ENCODE measurements at regions not wholly inside any gene's neighbourhood (a gene's known extent, or its start where the extent isn't known, plus 50 kb on each side); places are given as distances from the start of the nearest gene placed in this dataset.

DNA sequence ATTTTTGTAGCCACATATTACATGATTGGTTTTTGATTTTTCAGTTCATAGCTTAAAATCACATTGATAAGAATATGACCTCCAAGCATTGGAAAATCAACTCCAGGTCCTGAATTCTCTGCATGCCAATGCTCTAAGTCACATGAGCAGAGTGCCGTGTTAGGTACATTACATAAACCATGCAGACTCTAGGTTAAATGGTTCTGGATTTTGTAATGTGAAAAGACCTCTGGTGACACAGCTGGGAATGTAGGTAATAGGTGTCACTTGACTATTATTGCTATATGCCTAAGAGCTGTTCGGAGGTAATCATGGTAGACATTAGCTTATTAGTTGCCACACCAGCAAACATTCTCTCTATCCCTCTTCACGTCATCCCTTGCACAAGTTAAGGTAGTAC is 231.1 kb upstream of the SALL1 start (continued):
- TF ChIP-seq, protein P1, sequence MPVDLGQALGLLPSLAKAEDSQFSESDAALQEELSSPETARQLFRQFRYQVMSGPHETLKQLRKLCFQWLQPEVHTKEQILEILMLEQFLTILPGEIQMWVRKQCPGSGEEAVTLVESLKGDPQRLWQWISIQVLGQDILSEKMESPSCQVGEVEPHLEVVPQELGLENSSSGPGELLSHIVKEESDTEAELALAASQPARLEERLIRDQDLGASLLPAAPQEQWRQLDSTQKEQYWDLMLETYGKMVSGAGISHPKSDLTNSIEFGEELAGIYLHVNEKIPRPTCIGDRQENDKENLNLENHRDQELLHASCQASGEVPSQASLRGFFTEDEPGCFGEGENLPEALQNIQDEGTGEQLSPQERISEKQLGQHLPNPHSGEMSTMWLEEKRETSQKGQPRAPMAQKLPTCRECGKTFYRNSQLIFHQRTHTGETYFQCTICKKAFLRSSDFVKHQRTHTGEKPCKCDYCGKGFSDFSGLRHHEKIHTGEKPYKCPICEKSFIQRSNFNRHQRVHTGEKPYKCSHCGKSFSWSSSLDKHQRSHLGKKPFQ (CRISPR knock-in tag; IDR thresholded peaks at IDR 0.05; ENCODE audit: insufficient replicate concordance): no peak
- no peak for TF ChIP-seq TSC22D2 (CRISPR knock-in tag; IDR thresholded peaks at IDR 0.05; ENCODE audit: borderline replicate concordance)
- TF ChIP-seq ZNF550 (CRISPR knock-in tag; IDR thresholded peaks at IDR 0.05; ENCODE audit: borderline replicate concordance): no peak
- no peak for TF ChIP-seq ZNF232 (CRISPR knock-in tag; IDR thresholded peaks at IDR 0.05; ENCODE audit: borderline replicate concordance)
- TF ChIP-seq TEAD3 (CRISPR knock-in tag; optimal IDR thresholded peaks at IDR 0.05; ENCODE audit: borderline replicate concordance): peak; percentile 35

DNA sequence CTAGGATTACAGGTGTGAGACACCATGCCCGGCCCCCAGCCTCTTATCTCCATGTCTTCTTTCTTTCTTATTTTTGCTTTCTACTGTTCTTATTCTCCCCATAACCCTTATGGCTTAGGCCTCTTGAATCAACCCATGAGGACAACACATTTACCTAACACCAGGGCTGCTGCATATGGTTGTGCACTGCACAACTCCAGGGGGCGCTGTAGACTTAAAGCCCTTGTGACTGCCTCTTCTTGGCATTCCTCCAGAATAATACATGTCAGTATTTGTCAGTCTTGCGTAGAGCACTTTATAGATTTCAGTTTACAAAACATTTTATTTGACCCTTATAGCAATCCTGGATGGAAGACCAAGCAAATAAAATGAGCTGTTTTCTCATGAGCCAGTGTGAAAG is 225.0 kb upstream of the SALL1 start:
- no peak overlapping the region for H3K9ac ChIP-seq (ENCODE audit: insufficient read depth, low read depth, low read length)
- ATAC-seq (no peak), DNase-seq (ENCODE audit: low spot score) (no peak), FAIRE-seq (no peak)
- H3K36me3 ChIP-seq (replicated peaks in 1 of 2; ENCODE audit: control insufficient read depth in 1 of 2, insufficient read depth in 2 of 2, low read length in 2 of 2): no peaks in the 10 kb centered on the region
- intact Hi-C loops (cut with micrococcal nuclease; ENCODE audit: unreplicated experiment) (no loop called here), in situ Hi-C loops (cut with HindIII; ENCODE audit: extremely low pct_ligation_motif_present, low pct_unique_long_range_greater_than_20kb) (no loop called here)
- no peaks in the 10 kb centered on the region for H3K4me1 ChIP-seq (ENCODE audit: insufficient read depth, low read length)
- no peak overlapping the region for H2AFZ ChIP-seq (ENCODE audit: low read length)
- H3K27me3 ChIP-seq (ENCODE audit: control insufficient read depth in 1 of 2, insufficient read depth in 2 of 2, low read length in 2 of 2): peaks cover 0 to 3% of the 10 kb centered on the region in 2 experiments; a peak in 1 of 5 replicates
- H3K9me3 ChIP-seq (ENCODE audit: low read length): no peaks in the 10 kb centered on the region
- H4K20me1 ChIP-seq (ENCODE audit: insufficient read depth, low read length): no peaks in the 10 kb centered on the region
- POLR2A ChIA-PET: no interaction called here
- no peak overlapping the region for H3K4me2 ChIP-seq (ENCODE audit: low read depth, low read length)
- 43% methylated on average over 3 of the region's 3 CpGs for WGBS (ENCODE audit: low lambda C conversion rate)
- H3K27ac ChIP-seq (ENCODE audit: extremely low read length, insufficient read depth, low read length): no peak overlapping the region
- BruUV-seq (replicated peaks): no TSS peak
- H3K4me3 ChIP-seq (replicated peaks in 1 of 3; ENCODE audit: insufficient read depth in 1 of 3, low read depth in 2 of 3, low read length in 3 of 3): no peak overlapping the region
- no peaks in the 10 kb centered on the region for H3K79me2 ChIP-seq (ENCODE audit: insufficient read depth, low read length)
- CTCF ChIA-PET (ENCODE audit: low intra/inter-chr PET ratio, low total read pairs): no interaction called here
- TF ChIP-seq ZSCAN9 (CRISPR knock-in tag; IDR thresholded peaks at IDR 0.05; ENCODE audit: borderline replicate concordance) (no peak), REPIN1 (CRISPR knock-in tag; IDR thresholded peaks at IDR 0.05; ENCODE audit: borderline replicate concordance, low read depth) (no peak), SNAPC4 (CRISPR knock-in tag; IDR thresholded peaks at IDR 0.05) (no peak), JARID2 (CRISPR knock-in tag; IDR thresholded peaks at IDR 0.05; ENCODE audit: insufficient replicate concordance) (no peak)
